PC-9 (cell line): ENCODE measurements at regions not wholly inside any gene's neighbourhood (a gene's known extent, or its start where the extent isn't known, plus 50 kb on each side); places are given as distances from the start of the nearest gene placed in this dataset.

ENCODE experiments used
- BruUV-seq: library from RNA; stranded (reverse); fragments of 400-500 nt; replicated peaks from 2 replicates; lab custom pipeline; 2021; lab: Mats Ljungman, UMichigan
- CTCF ChIA-PET: fragments of 300-600 bp; sonication (Branson Sonifier 250); formaldehyde crosslinking; loops from one replicate; lab custom pipeline; 2022; ENCODE audit warnings: antibody characterized with exemption; lab: Charles Lee
- POLR2A ChIA-PET: fragments of 300-600 bp; sonication (Branson Sonifier 250); formaldehyde crosslinking; loops from one replicate; lab custom pipeline; 2022; ENCODE audit warnings: antibody characterized with exemption; ENCODE audit not compliant: unreplicated experiment; lab: Charles Lee
- DNase-seq, 2 experiments: peaks; one replicate each; pipeline versions ENCODE4 v3.0.0 to v3.0.0-alpha.2; 2015 to 2022; ENCODE audit warnings: mixed read lengths in 1 of 2
- H2AFZ ChIP-seq: fragments of 200-600 bp; sonication (generic); 2 replicates; pipeline ENCODE4 v1.8.1; 2017; ENCODE audit warnings: antibody characterized with exemption
- H3F3A ChIP-seq: fragments of 200-600 bp; sonication (generic); 2 replicates; pipeline ENCODE4 v1.8.1; 2017; ENCODE audit warnings: antibody characterized with exemption, mild to moderate bottlenecking, low read depth; ENCODE audit not compliant: insufficient read depth
- H3K27ac ChIP-seq: fragments of 200-600 bp; sonication (generic); 2 replicates; pipeline ENCODE4 v1.6.1; 2016; ENCODE audit warnings: mixed run types
- H3K27me3 ChIP-seq: fragments of 200-600 bp; sonication (generic); 2 replicates; pipeline ENCODE4 v1.6.1; 2016; ENCODE audit warnings: low read depth, mixed run types; ENCODE audit not compliant: insufficient read depth
- H3K36me3 ChIP-seq: fragments of 200-600 bp; sonication (generic); 2 replicates; pipeline ENCODE4 v1.6.1; 2016; ENCODE audit warnings: low read depth, mixed run types
- H3K4me1 ChIP-seq: fragments of 200-600 bp; sonication (generic); replicated peaks from 2 replicates; pipeline ENCODE4 v1.6.1; 2016; ENCODE audit warnings: mixed run types; ENCODE audit not compliant: insufficient read depth
- H3K4me2 ChIP-seq: fragments of 200-600 bp; sonication (generic); 2 replicates; pipeline ENCODE4 v1.6.1; 2017; ENCODE audit warnings: mixed run types
- H3K4me3 ChIP-seq: fragments of 200-600 bp; sonication (generic); 2 replicates; pipeline ENCODE4 v1.6.1; 2016; ENCODE audit warnings: mixed run types
- H3K79me2 ChIP-seq: fragments of 200-600 bp; sonication (generic); 2 replicates; pipeline ENCODE4 v1.6.1; 2017; ENCODE audit warnings: low read depth, mixed run types
- H3K9me2 ChIP-seq: fragments of 200-600 bp; sonication (generic); 2 replicates; pipeline ENCODE4 v1.8.1; 2017; ENCODE audit warnings: mild to moderate bottlenecking; ENCODE audit not compliant: insufficient read depth
- H3K9me3 ChIP-seq: fragments of 200-600 bp; sonication (generic); 2 replicates; pipeline ENCODE4 v1.8.1; 2016; ENCODE audit warnings: low read depth; ENCODE audit not compliant: insufficient read depth
- H4K20me1 ChIP-seq: fragments of 200-600 bp; sonication (generic); 2 replicates; pipeline ENCODE4 v1.8.1; 2017; ENCODE audit not compliant: insufficient read depth
- EZH2 ChIP-seq: fragments of 200-600 bp; sonication (generic); IDR thresholded peaks from 2 replicates; pipeline ENCODE4 v1.8.0; 2017; ENCODE audit warnings: antibody characterized with exemption, low read depth
- intact Hi-C: fragments of 100-400 bp; cut with micrococcal nuclease; formaldehyde crosslinking; loops from one replicate; pipeline ENCODE4 v1.10.0; 2022; ENCODE audit not compliant: unreplicated experiment
- TF ChIP-seq, protein P1 (sequence below): fragments of 200-600 bp; sonication (generic); conservative IDR thresholded peaks from 2 replicates; pipeline ENCODE4 v1.6.1; 2017; ENCODE audit warnings: mixed run types, antibody characterized with exemption, mild to moderate bottlenecking, moderate library complexity

DNA sequence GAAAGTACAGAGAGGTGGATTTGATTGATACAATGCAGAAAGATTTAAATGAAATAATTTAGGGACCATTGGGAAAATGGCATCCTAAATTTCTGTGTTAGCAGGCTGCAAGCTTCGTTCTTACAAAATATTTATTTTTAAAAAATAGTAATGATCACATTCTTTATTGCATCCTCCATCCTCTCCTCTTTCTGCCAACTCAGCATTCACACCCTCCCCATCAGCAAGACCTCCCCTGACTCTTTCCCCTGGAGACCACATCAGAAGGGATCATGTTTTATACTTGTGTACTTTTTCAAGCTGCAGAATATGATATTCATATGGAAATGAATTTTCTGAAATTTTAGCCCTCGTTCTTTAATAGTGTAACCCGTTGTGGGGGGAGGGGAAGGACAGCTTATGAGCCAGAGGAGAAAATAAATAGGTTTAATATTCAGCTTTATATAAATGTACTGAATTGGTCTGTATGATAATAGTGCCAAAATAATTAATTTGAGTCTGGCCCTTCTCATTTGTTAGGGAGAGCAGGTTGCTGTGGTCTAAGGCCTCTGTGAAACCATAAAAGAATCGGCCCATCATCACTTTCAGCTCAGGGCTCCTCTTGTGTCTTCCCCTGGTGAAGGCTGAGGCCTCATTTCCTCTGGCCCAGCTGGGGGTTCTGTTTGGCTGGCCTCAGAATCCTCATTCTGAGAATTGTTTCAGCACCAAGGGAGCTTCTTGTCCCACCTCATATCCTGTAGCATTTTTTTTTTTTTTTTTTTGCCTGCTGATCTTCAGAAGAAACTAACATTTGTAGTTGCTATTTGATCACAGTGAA lies 330.8 kb downstream of the TXNL1 start:
- Histone ChIP-seq H2AFZ (no peak overlapping the region), H3K9me2 (no peaks in the 10 kb centered on the region; the same call in 1 of the 2 replicates), H3K27me3 (no peaks in the 10 kb centered on the region), H3K27ac (no peak overlapping the region), H3K4me2 (no peak overlapping the region), H4K20me1 (no peaks in the 10 kb centered on the region), H3K4me3 (no peak overlapping the region), H3K36me3 (no peaks in the 10 kb centered on the region), H3F3A (no peaks in the 10 kb centered on the region), H3K9me3 (no peaks in the 10 kb centered on the region), H3K4me1 (no peaks in the 10 kb centered on the region), H3K79me2 (no peaks in the 10 kb centered on the region)
- ChIA-PET CTCF (no interaction called here), POLR2A (no interaction called here)
- no TSS peak for BruUV-seq
- no peak for TF ChIP-seq EZH2
- TF ChIP-seq, protein P1, sequence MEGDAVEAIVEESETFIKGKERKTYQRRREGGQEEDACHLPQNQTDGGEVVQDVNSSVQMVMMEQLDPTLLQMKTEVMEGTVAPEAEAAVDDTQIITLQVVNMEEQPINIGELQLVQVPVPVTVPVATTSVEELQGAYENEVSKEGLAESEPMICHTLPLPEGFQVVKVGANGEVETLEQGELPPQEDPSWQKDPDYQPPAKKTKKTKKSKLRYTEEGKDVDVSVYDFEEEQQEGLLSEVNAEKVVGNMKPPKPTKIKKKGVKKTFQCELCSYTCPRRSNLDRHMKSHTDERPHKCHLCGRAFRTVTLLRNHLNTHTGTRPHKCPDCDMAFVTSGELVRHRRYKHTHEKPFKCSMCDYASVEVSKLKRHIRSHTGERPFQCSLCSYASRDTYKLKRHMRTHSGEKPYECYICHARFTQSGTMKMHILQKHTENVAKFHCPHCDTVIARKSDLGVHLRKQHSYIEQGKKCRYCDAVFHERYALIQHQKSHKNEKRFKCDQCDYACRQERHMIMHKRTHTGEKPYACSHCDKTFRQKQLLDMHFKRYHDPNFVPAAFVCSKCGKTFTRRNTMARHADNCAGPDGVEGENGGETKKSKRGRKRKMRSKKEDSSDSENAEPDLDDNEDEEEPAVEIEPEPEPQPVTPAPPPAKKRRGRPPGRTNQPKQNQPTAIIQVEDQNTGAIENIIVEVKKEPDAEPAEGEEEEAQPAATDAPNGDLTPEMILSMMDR = no peak
- intact Hi-C loops = no loop called here
- no peak for DNase-seq

DNA sequence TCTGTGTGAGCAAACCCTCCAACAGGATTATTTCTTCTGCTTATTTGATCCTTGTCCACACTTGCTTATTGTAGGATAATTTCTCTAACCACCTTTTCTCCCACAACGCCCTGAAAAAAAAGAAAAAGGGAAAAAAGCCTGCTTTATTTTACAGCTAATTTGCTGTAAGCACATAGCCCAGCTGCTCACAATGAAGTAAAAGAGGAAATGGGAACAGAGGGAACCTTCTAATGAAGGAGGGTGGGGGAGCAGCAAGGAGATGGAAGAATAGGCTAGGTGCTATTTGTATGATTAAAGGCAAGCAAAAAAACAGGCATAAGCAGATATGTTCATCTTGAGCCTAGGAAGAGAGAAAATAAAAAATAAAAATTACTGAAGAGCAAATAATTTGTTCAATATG lies 331.6 kb downstream of the TXNL1 start:
- Histone ChIP-seq H3F3A (no peaks in the 10 kb centered on the region), H3K4me2 (no peak overlapping the region), H3K4me1 (no peaks in the 10 kb centered on the region), H3K9me2 (no peaks in the 10 kb centered on the region; the same call in 1 of the 2 replicates), H2AFZ (no peak overlapping the region), H3K4me3 (no peak overlapping the region), H4K20me1 (no peaks in the 10 kb centered on the region), H3K27ac (no peak overlapping the region), H3K79me2 (no peaks in the 10 kb centered on the region), H3K9me3 (no peaks in the 10 kb centered on the region), H3K27me3 (no peaks in the 10 kb centered on the region), H3K36me3 (no peaks in the 10 kb centered on the region)
- TF ChIP-seq, protein P1 = no peak
- TF ChIP-seq EZH2 = no peak
- intact Hi-C loops = no loop called here
- DNase-seq = no peak
- BruUV-seq = no TSS peak
- ChIA-PET POLR2A (no interaction called here), CTCF (no interaction called here)

DNA sequence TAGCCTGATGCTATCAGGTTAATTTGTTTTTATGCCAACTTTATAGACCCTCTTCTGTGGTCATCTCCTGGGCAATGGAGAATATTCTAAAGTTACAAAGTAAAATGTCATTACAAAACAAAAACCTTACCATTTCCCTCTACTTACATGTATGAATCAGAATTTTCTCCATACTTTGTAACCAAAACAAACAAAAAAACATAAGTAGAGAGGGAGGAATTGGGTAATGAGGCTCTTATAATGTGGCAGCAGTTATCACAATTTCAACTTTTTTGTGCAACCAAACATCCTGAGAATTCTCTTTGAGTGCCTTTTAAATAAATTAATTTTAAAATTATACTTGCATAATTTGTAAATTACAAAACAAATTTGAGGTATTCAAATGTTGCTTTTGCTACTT lies 332.8 kb downstream of the TXNL1 start:
- H3K4me2 ChIP-seq = no peak overlapping the region
- no peak overlapping the region for H3K27ac ChIP-seq
- H3K4me1 ChIP-seq = no peaks in the 10 kb centered on the region
- H3K36me3 ChIP-seq = no peaks in the 10 kb centered on the region
- H3K4me3 ChIP-seq = no peak overlapping the region
- TF ChIP-seq, protein P1 = no peak
- no peak for TF ChIP-seq EZH2
- DNase-seq = no peak
- no peaks in the 10 kb centered on the region for H4K20me1 ChIP-seq
- H3K79me2 ChIP-seq = no peaks in the 10 kb centered on the region
- POLR2A ChIA-PET = no interaction called here
- intact Hi-C loops = no loop called here
- CTCF ChIA-PET = no interaction called here
- no peaks in the 10 kb centered on the region for H3K27me3 ChIP-seq
- no peak overlapping the region for H2AFZ ChIP-seq
- no peaks in the 10 kb centered on the region for H3F3A ChIP-seq
- H3K9me3 ChIP-seq = no peaks in the 10 kb centered on the region
- H3K9me2 ChIP-seq = no peaks in the 10 kb centered on the region; the same call in 1 of the 2 replicates
- no TSS peak for BruUV-seq
